ENCODE measurements at regions not wholly inside any gene's neighbourhood (a gene's known extent, or its start where the extent isn't known, plus 50 kb on each side); places are given as distances from the start of the nearest gene placed in this dataset.

- H3K4me2 ChIP-seq (replicated peaks; ENCODE audit: extremely low read depth, low read length, poor library complexity, severe bottlenecking), result no peak overlapping the region
- no peaks in the 10 kb centered on the region for H3K27me3 ChIP-seq (ENCODE audit: control insufficient read depth in 2 of 2, insufficient read depth in 2 of 2, low read length in 2 of 2)
- no peak for TF ChIP-seq CTCF (IDR thresholded peaks at IDR 0.05)
- intact Hi-C loops (cut with micrococcal nuclease), result no loop called here
- WGBS (ENCODE audit: insufficient coverage), result 88% methylated on average over 17 of the region's 19 CpGs
- H3K9me3 ChIP-seq (replicated peaks in 1 of 2; ENCODE audit: control insufficient read depth in 1 of 2, insufficient read depth in 1 of 2, low read length in 2 of 2), result peaks cover 46 to 53% of the 10 kb centered on the region in 2 donors
- peaks cover 6% of the 10 kb centered on the region for H3K4me1 Mint-ChIP-seq
- H3K36me3 ChIP-seq (replicated peaks in 1 of 2; ENCODE audit: control insufficient read depth in 1 of 2, insufficient read depth in 2 of 2, low read length in 2 of 2), result no peaks in the 10 kb centered on the region
- H2AFZ ChIP-seq (ENCODE audit: insufficient read depth, low read depth, low read length, poor library complexity, severe bottlenecking), result no peak overlapping the region
- peaks cover 0 to 5% of the 10 kb centered on the region in 2 donors for H3K4me1 ChIP-seq (ENCODE audit: control insufficient read depth in 1 of 2, insufficient read depth in 2 of 2, low read length in 2 of 2)
- no peak overlapping the region for H3K4me3 ChIP-seq (replicated peaks in 1 of 3; ENCODE audit: low read depth in 2 of 3, low read length in 3 of 3)
- DNase-seq, result no peak
- no peak overlapping the region for H3K27ac ChIP-seq (ENCODE audit: low read depth in 1 of 2, low read length in 2 of 2)
- H3K4me3 Mint-ChIP-seq, result no peak overlapping the region
- peaks cover 30 to 64% (median 47%) of the 10 kb centered on the region in 7 donors for H3K9me3 Mint-ChIP-seq
- H3K27ac Mint-ChIP-seq, result no peak overlapping the region
- no peaks in the 10 kb centered on the region for H4K20me1 ChIP-seq (ENCODE audit: insufficient read depth, low read length)
- no peaks in the 10 kb centered on the region for H3K36me3 Mint-ChIP-seq
- no peaks in the 10 kb centered on the region for H3K79me2 ChIP-seq (ENCODE audit: insufficient read depth, low read length)
- no peak overlapping the region for H3K9ac ChIP-seq (ENCODE audit: insufficient read depth, low read length, poor library complexity, severe bottlenecking)
- peaks cover 1 to 6% (median 5%) of the 10 kb centered on the region in 3 donors for H3K27me3 Mint-ChIP-seq (ENCODE audit: low read depth in 3 of 3)
Measured at GRCh38 chr6:170167657-170168159, 123.2 kb downstream of the DLL1 start.

- no peak overlapping the region for H3K27ac Mint-ChIP-seq
- intact Hi-C loops (cut with micrococcal nuclease), result no loop called here
- H3K4me3 ChIP-seq (replicated peaks in 1 of 3; ENCODE audit: low read depth in 2 of 3, low read length in 3 of 3), result no peak overlapping the region
- DNase-seq, result no peak
- H3K9ac ChIP-seq (ENCODE audit: insufficient read depth, low read length, poor library complexity, severe bottlenecking), result no peak overlapping the region
- H4K20me1 ChIP-seq (ENCODE audit: insufficient read depth, low read length), result no peaks in the 10 kb centered on the region
- no peak overlapping the region for H3K27ac ChIP-seq (ENCODE audit: low read depth in 1 of 2, low read length in 2 of 2)
- H3K27me3 ChIP-seq (ENCODE audit: control insufficient read depth in 2 of 2, insufficient read depth in 2 of 2, low read length in 2 of 2), result no peaks in the 10 kb centered on the region
- peaks cover 26 to 63% (median 48%) of the 10 kb centered on the region in 7 donors for H3K9me3 Mint-ChIP-seq
- H3K4me2 ChIP-seq (replicated peaks; ENCODE audit: extremely low read depth, low read length, poor library complexity, severe bottlenecking), result no peak overlapping the region
- H3K36me3 Mint-ChIP-seq, result no peaks in the 10 kb centered on the region
- H2AFZ ChIP-seq (ENCODE audit: insufficient read depth, low read depth, low read length, poor library complexity, severe bottlenecking), result no peak overlapping the region
- H3K9me3 ChIP-seq (replicated peaks in 1 of 2; ENCODE audit: control insufficient read depth in 1 of 2, insufficient read depth in 1 of 2, low read length in 2 of 2), result peaks cover 46 to 49% of the 10 kb centered on the region in 2 donors
- 86% methylated on average over 23 of the region's 31 CpGs for WGBS (ENCODE audit: insufficient coverage)
- H3K79me2 ChIP-seq (ENCODE audit: insufficient read depth, low read length), result no peaks in the 10 kb centered on the region
- peaks cover 15% of the 10 kb centered on the region for H3K4me1 Mint-ChIP-seq
- H3K36me3 ChIP-seq (replicated peaks in 1 of 2; ENCODE audit: control insufficient read depth in 1 of 2, insufficient read depth in 2 of 2, low read length in 2 of 2), result no peaks in the 10 kb centered on the region
- no peak for TF ChIP-seq CTCF (IDR thresholded peaks at IDR 0.05)
- H3K27me3 Mint-ChIP-seq (ENCODE audit: low read depth in 3 of 3), result peaks cover 2 to 6% (median 5%) of the 10 kb centered on the region in 3 donors
- peaks cover 5 to 13% of the 10 kb centered on the region in 2 donors for H3K4me1 ChIP-seq (ENCODE audit: control insufficient read depth in 1 of 2, insufficient read depth in 2 of 2, low read length in 2 of 2)
- H3K4me3 Mint-ChIP-seq, result no peak overlapping the region
Measured at GRCh38 chr6:170166511-170167122, 124.3 kb downstream of the DLL1 start.

Measured in CD14-positive monocyte (primary cell).